ENCODE measurements at regions not wholly inside any gene's neighbourhood (a gene's known extent, or its start where the extent isn't known, plus 50 kb on each side); places are given as distances from the start of the nearest gene placed in this dataset.
"Not testable (repeated sequence)": the region's sequence is repeated elsewhere in the genome, so short reads cannot be mapped to it uniquely, and the experiment has no call there.

DNA sequence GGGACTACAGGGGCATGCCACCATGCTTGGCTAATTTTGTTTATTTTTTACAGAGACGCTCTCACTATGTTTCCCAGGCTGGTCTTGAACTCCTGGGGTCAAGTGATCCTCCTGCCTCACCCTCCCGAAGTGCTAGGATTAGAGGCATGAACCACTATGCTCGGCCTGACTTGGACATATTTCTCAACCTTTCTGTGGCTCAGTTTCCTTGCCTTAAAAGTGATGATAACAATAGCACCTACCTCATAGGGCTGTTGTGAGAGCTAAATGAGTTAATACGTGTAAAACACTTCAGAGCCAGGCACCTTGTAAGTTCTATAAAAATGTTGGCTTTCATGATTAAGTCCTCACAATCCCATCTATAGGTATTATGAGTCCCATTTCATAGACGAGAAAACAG, 89.2 kb upstream of the METAP2 start:
- no peak overlapping the region for H3K4me3 ChIP-seq (ENCODE audit: low read length)
- TF ChIP-seq, protein P1, sequence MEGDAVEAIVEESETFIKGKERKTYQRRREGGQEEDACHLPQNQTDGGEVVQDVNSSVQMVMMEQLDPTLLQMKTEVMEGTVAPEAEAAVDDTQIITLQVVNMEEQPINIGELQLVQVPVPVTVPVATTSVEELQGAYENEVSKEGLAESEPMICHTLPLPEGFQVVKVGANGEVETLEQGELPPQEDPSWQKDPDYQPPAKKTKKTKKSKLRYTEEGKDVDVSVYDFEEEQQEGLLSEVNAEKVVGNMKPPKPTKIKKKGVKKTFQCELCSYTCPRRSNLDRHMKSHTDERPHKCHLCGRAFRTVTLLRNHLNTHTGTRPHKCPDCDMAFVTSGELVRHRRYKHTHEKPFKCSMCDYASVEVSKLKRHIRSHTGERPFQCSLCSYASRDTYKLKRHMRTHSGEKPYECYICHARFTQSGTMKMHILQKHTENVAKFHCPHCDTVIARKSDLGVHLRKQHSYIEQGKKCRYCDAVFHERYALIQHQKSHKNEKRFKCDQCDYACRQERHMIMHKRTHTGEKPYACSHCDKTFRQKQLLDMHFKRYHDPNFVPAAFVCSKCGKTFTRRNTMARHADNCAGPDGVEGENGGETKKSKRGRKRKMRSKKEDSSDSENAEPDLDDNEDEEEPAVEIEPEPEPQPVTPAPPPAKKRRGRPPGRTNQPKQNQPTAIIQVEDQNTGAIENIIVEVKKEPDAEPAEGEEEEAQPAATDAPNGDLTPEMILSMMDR (conservative IDR thresholded peaks at IDR 0.05; ENCODE audit: low read depth, low read length) = no peak
- DNase-seq (ENCODE audit: low read depth) = no peak

- peak; percentile 14 for DNase-seq (ENCODE audit: low read depth)
- H3K4me3 ChIP-seq (ENCODE audit: low read length) = no peak overlapping the region
- TF ChIP-seq, protein P1 (conservative IDR thresholded peaks at IDR 0.05; ENCODE audit: low read depth, low read length) = peak; percentile 10
These were observed 88.5 kb upstream of the METAP2 start for GRCh38 chr12:95385246-95386035.

GRCh38 chr12:95386051-95386450, 87.9 kb upstream of the METAP2 start:
- H3K4me3 ChIP-seq (ENCODE audit: low read length) = no peak overlapping the region
- TF ChIP-seq, protein P1 (conservative IDR thresholded peaks at IDR 0.05; ENCODE audit: low read depth, low read length) = no peak
- no peak for DNase-seq (ENCODE audit: low read depth)

DNA sequence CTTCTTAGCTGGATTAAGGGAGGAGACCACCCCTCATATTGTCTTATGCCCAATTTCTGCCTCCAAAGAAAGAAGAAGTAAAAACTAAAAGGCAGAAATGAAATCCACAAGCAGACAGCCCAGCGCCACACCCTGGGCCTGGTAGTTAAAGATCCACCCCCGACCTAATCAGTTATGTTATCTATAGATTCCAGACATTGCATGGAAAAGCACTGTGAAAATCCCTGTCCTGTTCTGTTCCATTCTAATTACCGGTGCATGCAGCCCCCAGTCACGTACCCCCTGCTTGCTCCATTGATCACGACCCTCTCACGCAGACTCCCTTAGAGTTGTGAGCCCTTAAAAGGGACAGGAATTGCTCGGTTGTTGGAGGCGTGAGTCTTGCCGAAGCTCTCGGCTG, 85.7 kb upstream of the METAP2 start:
- not testable (repeated sequence) for DNase-seq (ENCODE audit: low read depth); H3K4me3 ChIP-seq (ENCODE audit: low read length)

- H3K4me3 ChIP-seq (ENCODE audit: low read length) = no peak overlapping the region
- TF ChIP-seq, protein P1 (conservative IDR thresholded peaks at IDR 0.05; ENCODE audit: low read depth, low read length) = no peak
- DNase-seq (ENCODE audit: low read depth) = no peak
These were observed 83.8 kb upstream of the METAP2 start for GRCh38 chr12:95390192-95390591.

GRCh38 chr12:95390932-95391331, 83.0 kb upstream of the METAP2 start:
- no peak overlapping the region for H3K4me3 ChIP-seq (ENCODE audit: low read length)
- TF ChIP-seq, protein P1 (conservative IDR thresholded peaks at IDR 0.05; ENCODE audit: low read depth, low read length) = no peak
- DNase-seq (ENCODE audit: low read depth) = no peak

GRCh38 chr12:95393191-95393790, 80.7 kb upstream of the METAP2 start:
- no peak for DNase-seq (ENCODE audit: low read depth)
- TF ChIP-seq, protein P1 (conservative IDR thresholded peaks at IDR 0.05; ENCODE audit: low read depth, low read length) = no peak
- no peak overlapping the region for H3K4me3 ChIP-seq (ENCODE audit: low read length)
